Bronchial epithelial cell (primary cell): ENCODE measurements at regions not wholly inside any gene's neighbourhood (a gene's known extent, or its start where the extent isn't known, plus 50 kb on each side); places are given as distances from the start of the nearest gene placed in this dataset.

ENCODE experiments used
- DNase-seq: peaks from one replicate; pipeline ENCODE4 v3.0.0-alpha.2; 2010; ENCODE audit warnings: low read depth
- FAIRE-seq: peaks from 2 replicates; lab custom pipeline; 2011; peaks lifted over from hg19 to GRCh38; lab: Jason Lieb, UNC
- H3K27me3 ChIP-seq: 2 replicates; pipeline ENCODE4 v1.5.1; 2011; ENCODE audit warnings: low read length; ENCODE audit not compliant: control insufficient read depth, insufficient read depth
- H3K36me3 ChIP-seq: 2 replicates; pipeline ENCODE4 v1.5.1; 2011; ENCODE audit warnings: low read length; ENCODE audit not compliant: control insufficient read depth, insufficient read depth
- H3K4me3 ChIP-seq: 2 replicates; pipeline ENCODE4 v1.5.1; 2011; ENCODE audit warnings: mild to moderate bottlenecking, low read depth, low read length, control low read depth
- TF ChIP-seq, protein P1 (sequence below): IDR thresholded peaks from 2 replicates; pipeline ENCODE4 v1.5.1; 2011; ENCODE audit warnings: mild to moderate bottlenecking, moderate library complexity, low read length, control low read depth, inconsistent platforms; ENCODE audit not compliant: insufficient read depth, severe bottlenecking

DNA sequence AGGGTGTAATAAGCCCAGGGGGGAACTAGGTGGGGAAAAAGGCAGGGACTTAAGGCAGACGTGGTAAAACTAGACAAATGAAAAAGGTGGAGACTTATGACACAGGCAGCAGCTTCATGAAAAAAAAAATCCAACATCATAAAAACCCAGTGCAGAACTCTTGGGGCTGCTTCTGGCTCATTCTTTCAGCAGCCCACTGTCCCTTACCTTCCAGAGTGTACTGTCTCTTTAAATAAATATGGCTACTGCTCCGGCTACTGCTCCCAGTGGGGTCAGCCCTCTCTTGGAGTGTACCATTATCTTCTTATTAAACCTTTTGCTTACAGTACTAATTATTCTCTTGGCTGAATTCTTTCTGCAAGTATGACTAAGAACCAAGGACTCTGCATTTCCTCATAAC, 699.5 kb downstream of the DSC3 start:
- no peaks in the 10 kb centered on the region for H3K27me3 ChIP-seq
- TF ChIP-seq, protein P1, sequence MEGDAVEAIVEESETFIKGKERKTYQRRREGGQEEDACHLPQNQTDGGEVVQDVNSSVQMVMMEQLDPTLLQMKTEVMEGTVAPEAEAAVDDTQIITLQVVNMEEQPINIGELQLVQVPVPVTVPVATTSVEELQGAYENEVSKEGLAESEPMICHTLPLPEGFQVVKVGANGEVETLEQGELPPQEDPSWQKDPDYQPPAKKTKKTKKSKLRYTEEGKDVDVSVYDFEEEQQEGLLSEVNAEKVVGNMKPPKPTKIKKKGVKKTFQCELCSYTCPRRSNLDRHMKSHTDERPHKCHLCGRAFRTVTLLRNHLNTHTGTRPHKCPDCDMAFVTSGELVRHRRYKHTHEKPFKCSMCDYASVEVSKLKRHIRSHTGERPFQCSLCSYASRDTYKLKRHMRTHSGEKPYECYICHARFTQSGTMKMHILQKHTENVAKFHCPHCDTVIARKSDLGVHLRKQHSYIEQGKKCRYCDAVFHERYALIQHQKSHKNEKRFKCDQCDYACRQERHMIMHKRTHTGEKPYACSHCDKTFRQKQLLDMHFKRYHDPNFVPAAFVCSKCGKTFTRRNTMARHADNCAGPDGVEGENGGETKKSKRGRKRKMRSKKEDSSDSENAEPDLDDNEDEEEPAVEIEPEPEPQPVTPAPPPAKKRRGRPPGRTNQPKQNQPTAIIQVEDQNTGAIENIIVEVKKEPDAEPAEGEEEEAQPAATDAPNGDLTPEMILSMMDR, result no peak
- DNase-seq (no peak), FAIRE-seq (no peak)
- H3K36me3 ChIP-seq, result no peaks in the 10 kb centered on the region
- no peak overlapping the region for H3K4me3 ChIP-seq

DNA sequence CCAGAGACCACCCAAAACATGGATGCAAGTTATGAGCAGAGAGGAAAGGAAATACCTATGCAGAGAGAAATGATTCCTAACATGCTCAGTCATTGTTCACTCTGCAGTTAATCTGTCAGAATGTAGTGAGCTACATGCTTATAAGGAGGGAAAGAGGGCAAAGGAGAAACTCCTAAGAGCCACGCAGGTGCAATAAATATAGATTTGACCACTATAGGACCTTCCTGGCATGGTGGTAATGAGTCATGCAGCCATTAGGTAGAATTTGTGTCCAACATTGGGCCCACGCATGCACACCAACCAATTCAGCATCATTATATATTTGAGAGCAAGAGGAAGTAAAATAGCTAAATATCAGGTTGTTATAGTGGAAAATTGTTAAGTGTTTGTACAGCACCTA, 699.9 kb downstream of the DSC3 start:
- Histone ChIP-seq H3K4me3 (no peak overlapping the region), H3K36me3 (no peaks in the 10 kb centered on the region), H3K27me3 (no peaks in the 10 kb centered on the region)
- TF ChIP-seq, protein P1, result no peak
- FAIRE-seq, result no peak
- DNase-seq, result no peak

GRCh38 chr18:30334781-30335180, 707.8 kb downstream of the DSC3 start:
- Histone ChIP-seq H3K4me3 (no peak overlapping the region), H3K36me3 (no peaks in the 10 kb centered on the region), H3K27me3 (no peaks in the 10 kb centered on the region)
- TF ChIP-seq, protein P1, result no peak
- no peak for DNase-seq
- no peak for FAIRE-seq

- no peak for FAIRE-seq
- Histone ChIP-seq H3K4me3 (no peak overlapping the region), H3K27me3 (no peaks in the 10 kb centered on the region), H3K36me3 (no peaks in the 10 kb centered on the region)
- DNase-seq, result no peak
- TF ChIP-seq, protein P1, result no peak
Measured at GRCh38 chr18:30333310-30333709, 709.2 kb downstream of the DSC3 start.

DNA sequence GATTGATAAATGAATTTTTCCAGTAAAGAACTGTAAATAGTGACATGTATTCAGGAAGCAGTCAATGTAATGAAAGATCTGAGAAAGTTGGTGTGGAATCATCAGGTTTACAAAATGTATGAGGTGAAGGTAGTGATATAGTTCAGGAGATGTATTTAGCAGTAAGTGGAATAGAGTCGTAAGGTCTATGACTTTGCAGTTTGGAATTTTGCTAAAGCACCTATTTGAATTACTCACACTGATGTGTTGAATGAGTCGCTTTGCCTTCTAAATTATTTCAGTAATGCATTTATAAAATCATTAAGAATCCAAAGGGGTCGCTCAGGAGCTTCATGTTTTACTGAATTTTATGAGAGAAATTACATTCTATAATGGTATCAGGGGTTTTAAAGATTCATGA, 713.7 kb downstream of the DSC3 start:
- TF ChIP-seq, protein P1, result no peak
- FAIRE-seq (no peak), DNase-seq (peak; percentile 75)
- H3K36me3 ChIP-seq, result no peaks in the 10 kb centered on the region
- H3K4me3 ChIP-seq, result no peak overlapping the region
- no peaks in the 10 kb centered on the region for H3K27me3 ChIP-seq

DNA sequence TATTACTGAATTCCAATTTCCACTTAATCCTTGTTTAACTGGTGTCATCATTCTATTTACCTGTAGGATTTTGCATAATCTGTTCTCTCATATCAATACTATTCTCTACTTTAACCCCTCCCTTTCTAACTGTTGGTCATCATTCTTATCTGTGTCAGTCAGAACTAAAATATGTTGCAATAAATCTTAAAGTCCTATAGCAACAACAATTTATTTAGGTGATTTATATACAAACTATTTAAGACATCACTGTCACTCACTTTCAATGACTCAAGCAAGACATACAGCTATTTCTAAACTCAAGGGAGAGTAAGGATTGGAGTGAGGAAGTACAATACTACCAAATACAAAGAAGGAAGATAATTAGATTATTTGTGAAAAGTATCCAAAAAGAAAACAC, 740.4 kb downstream of the DSC3 start:
- peak; percentile 70 for DNase-seq
- Histone ChIP-seq H3K36me3 (no peaks in the 10 kb centered on the region), H3K27me3 (no peaks in the 10 kb centered on the region), H3K4me3 (no peak overlapping the region)
- FAIRE-seq, result no peak
- TF ChIP-seq, protein P1, result no peak
